Endothelial cell of umbilical vein (primary cell): ENCODE measurements at regions not wholly inside any gene's neighbourhood (a gene's known extent, or its start where the extent isn't known, plus 50 kb on each side); places are given as distances from the start of the nearest gene placed in this dataset.

ENCODE experiments used
- BruUV-seq: library from RNA; stranded (reverse); fragments of 400-500 nt; replicated peaks from 2 replicates; lab custom pipeline; 2021; lab: Mats Ljungman, UMichigan
- CTCF ChIA-PET: fragments of 300-600, 350-600 bp; sonication (Branson Sonifier 250); formaldehyde crosslinking; loops from one replicate; lab custom pipeline; 2021; ENCODE audit warnings: antibody characterized with exemption, inconsistent platforms; lab: Charles Lee
- POLR2A ChIA-PET: fragments of 300-600, 350-600 bp; sonication (Branson Sonifier 250); formaldehyde crosslinking; loops from one replicate; lab custom pipeline; 2021; ENCODE audit warnings: antibody characterized with exemption, inconsistent platforms; lab: Charles Lee
- DNase-seq: peaks from one replicate; pipeline ENCODE4 v3.0.0-alpha.2; 2011; ENCODE audit warnings: low read depth, low spot score
- FAIRE-seq: peaks from 2 replicates; lab custom pipeline; 2011; peaks lifted over from hg19 to GRCh38; lab: Jason Lieb, UNC
- H2AFZ ChIP-seq: 2 replicates; pipeline ENCODE4 v1.6.0; 2012; ENCODE audit warnings: low read depth, low read length, control low read depth, inconsistent platforms
- H3K27ac ChIP-seq: 2 replicates; pipeline ENCODE4 v1.5.1; 2011; ENCODE audit warnings: low read depth, mild to moderate bottlenecking, control low read depth, low read length, moderate library complexity; ENCODE audit not compliant: insufficient read depth
- H3K27me3 ChIP-seq, 2 experiments: 2 replicates each; pipeline versions ENCODE4 v1.6.0 to v1.6.1; 2011; ENCODE audit warnings: low read length in 2 of 2, mixed read lengths in 1 of 2; ENCODE audit not compliant: control insufficient read depth in 2 of 2, insufficient read depth in 2 of 2
- H3K36me3 ChIP-seq, 2 experiments: 2 replicates in 1 of 2; 3 replicates in 1 of 2; pipeline ENCODE4 v1.5.1; 2011; ENCODE audit warnings: low read length in 2 of 2, mild to moderate bottlenecking in 1 of 2, moderate library complexity in 1 of 2; ENCODE audit not compliant: control insufficient read depth in 2 of 2, insufficient read depth in 2 of 2; ENCODE audit errors: extremely low read depth in 1 of 2
- H3K4me1 ChIP-seq: 3 replicates; pipeline ENCODE4 v1.5.1; 2011; ENCODE audit warnings: mild to moderate bottlenecking, low read length; ENCODE audit not compliant: control insufficient read depth, insufficient read depth; ENCODE audit errors: extremely low read depth
- H3K4me2 ChIP-seq: 2 replicates; pipeline ENCODE4 v1.6.1; 2011; ENCODE audit warnings: low read length, control low read depth, mixed read lengths; ENCODE audit not compliant: insufficient read depth
- H3K4me3 ChIP-seq, 3 experiments: fragments of 200-600 bp in 1 of 3; sonication (generic), shearing (Covaris generic) in 1 of 3; replicated peaks in 1 of 3; 2 replicates each; pipeline ENCODE4 v1.5.1; 2011 to 2016; ENCODE audit warnings: control low read depth in 3 of 3, low read length in 3 of 3, mild to moderate bottlenecking in 2 of 3, inconsistent platforms in 1 of 3, low read depth in 1 of 3, moderate library complexity in 1 of 3; ENCODE audit not compliant: insufficient read depth in 1 of 3
- H3K79me2 ChIP-seq: 2 replicates; pipeline ENCODE4 v1.6.0; 2012; ENCODE audit warnings: low read length, inconsistent platforms; ENCODE audit not compliant: control insufficient read depth, insufficient read depth
- H3K9ac ChIP-seq: replicated peaks from 2 replicates; pipeline ENCODE3; 2011; ENCODE audit warnings: low read length, control low read depth; ENCODE audit not compliant: insufficient read depth; ENCODE audit errors: extremely low read depth
- H3K9me1 ChIP-seq: replicated peaks from 3 replicates; pipeline ENCODE4 v1.6.0; 2011; ENCODE audit warnings: mild to moderate bottlenecking, low read length; ENCODE audit not compliant: control insufficient read depth, insufficient read depth; ENCODE audit errors: extremely low read depth
- H3K9me3 ChIP-seq: replicated peaks from 2 replicates; pipeline ENCODE4 v1.5.1; 2012; ENCODE audit warnings: low read length, inconsistent platforms; ENCODE audit not compliant: control insufficient read depth, insufficient read depth
- H4K20me1 ChIP-seq: replicated peaks from 2 replicates; pipeline ENCODE3; 2011; ENCODE audit warnings: mild to moderate bottlenecking, low read length; ENCODE audit not compliant: control insufficient read depth, insufficient read depth; ENCODE audit errors: extremely low read depth
- CTCF ChIP-seq, 2 donors: IDR thresholded peaks; 1 replicate in 1 of 2; 2 replicates in 1 of 2; pipeline ENCODE4 v1.5.1; 2011; ENCODE audit warnings: low read length in 2 of 2, mild to moderate bottlenecking in 2 of 2, moderate library complexity in 2 of 2, control low read depth in 1 of 2, inconsistent platforms in 1 of 2, low read depth in 1 of 2; ENCODE audit not compliant: insufficient read depth in 1 of 2; ENCODE audit errors: extremely low read depth in 1 of 2
- EZH2 ChIP-seq: IDR thresholded peaks from 2 replicates; pipeline ENCODE4 v1.6.1; 2012; ENCODE audit warnings: borderline replicate concordance, low read depth, mild to moderate bottlenecking, moderate library complexity, low read length, inconsistent platforms; ENCODE audit not compliant: severe bottlenecking
- FOS ChIP-seq: IDR thresholded peaks from 2 replicates; pipeline ENCODE4 v1.6.1; 2011; ENCODE audit warnings: mild to moderate bottlenecking, low read length, moderate library complexity, borderline replicate concordance; ENCODE audit not compliant: insufficient read depth
- GATA2 ChIP-seq: IDR thresholded peaks from 2 replicates; pipeline ENCODE4 v1.7.0; 2011; ENCODE audit warnings: low read depth, mild to moderate bottlenecking, moderate library complexity, mixed read lengths, low read length; ENCODE audit not compliant: insufficient read length, insufficient read depth
- JUN ChIP-seq: IDR thresholded peaks from 2 replicates; pipeline ENCODE4 v1.6.1; 2011; ENCODE audit warnings: borderline replicate concordance, low read depth; ENCODE audit not compliant: insufficient read length, insufficient read depth
- MYC ChIP-seq: IDR thresholded peaks from one replicate; pipeline ENCODE4 v1.6.1; 2011; ENCODE audit warnings: mild to moderate bottlenecking, low read depth, low read length
- POLR2A ChIP-seq: IDR thresholded peaks from 2 replicates; pipeline ENCODE4 v1.6.1; 2012; ENCODE audit warnings: low read depth, mild to moderate bottlenecking, control low read depth, low read length
- POLR2AphosphoS5 ChIP-seq: IDR thresholded peaks from 2 replicates; pipeline ENCODE4 v1.6.1; 2012; ENCODE audit warnings: low read depth, mild to moderate bottlenecking, control low read depth, low read length, moderate library complexity; ENCODE audit not compliant: insufficient read depth
- dilution Hi-C: fragments of 300-500 bp; cut with MboI; formaldehyde crosslinking; loops from one replicate; pipeline ENCODE4 v1.15.0; 2019; ENCODE audit warnings: low sequenced_read_pairs; ENCODE audit not compliant: extremely low pct_ligation_motif_present
- intact Hi-C: fragments of 100-400 bp; cut with micrococcal nuclease; formaldehyde crosslinking; loops from one replicate; pipeline ENCODE4 v1.10.0; 2022
- TF ChIP-seq, protein P1 (sequence below): IDR thresholded peaks from 2 replicates; pipeline ENCODE4 v1.6.1; 2011; ENCODE audit not compliant: insufficient read depth, insufficient read length

DNA sequence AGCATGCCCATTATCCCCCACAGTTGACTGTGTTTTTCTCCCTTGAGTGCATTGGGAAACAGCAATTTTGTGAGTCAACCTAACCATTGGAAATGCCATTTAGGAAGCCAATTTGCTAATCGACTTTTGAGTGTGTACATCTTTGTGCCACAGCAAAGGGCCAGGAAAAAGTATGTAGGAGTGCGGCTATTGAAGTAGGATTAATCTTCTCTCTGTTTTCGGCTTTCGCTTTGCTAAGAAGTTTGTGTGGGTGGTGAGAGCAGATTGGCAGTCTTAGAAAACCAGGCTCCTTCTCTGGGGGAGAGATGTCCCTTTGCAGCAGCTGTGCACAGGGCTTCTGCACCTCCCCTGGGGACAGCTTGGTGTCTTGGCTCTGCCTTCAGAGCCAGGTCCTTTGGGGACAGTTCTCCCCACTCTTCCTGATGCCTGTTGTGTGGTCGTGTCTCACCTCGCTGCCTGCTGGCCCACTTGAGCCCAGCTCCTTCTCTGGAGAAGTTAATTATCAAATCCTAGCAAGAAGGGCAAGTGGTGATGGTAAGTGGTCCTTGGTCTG lies 74.5 kb downstream of the GEMIN8 start:
- no peak for TF ChIP-seq POLR2A
- TF ChIP-seq, protein P1, sequence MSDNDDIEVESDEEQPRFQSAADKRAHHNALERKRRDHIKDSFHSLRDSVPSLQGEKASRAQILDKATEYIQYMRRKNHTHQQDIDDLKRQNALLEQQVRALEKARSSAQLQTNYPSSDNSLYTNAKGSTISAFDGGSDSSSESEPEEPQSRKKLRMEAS, result no peak
- TF ChIP-seq CTCF (IDR thresholded peaks at IDR 0.05; ENCODE audit: extremely low read depth in 1 of 2, insufficient read depth in 1 of 2, low read depth in 1 of 2, low read length in 2 of 2), result no peak
- no peak for TF ChIP-seq JUN
- TF ChIP-seq FOS, result no peak
- TF ChIP-seq GATA2, result no peak
- Histone ChIP-seq H3K9me1 (no peaks in the 10 kb centered on the region), H3K4me2 (no peak overlapping the region), H3K79me2 (no peaks in the 10 kb centered on the region), H3K4me1 (no peaks in the 10 kb centered on the region), H3K4me3 (no peak overlapping the region), H3K9me3 (no peaks in the 10 kb centered on the region), H3K27ac (no peak overlapping the region), H2AFZ (no peak overlapping the region), H3K36me3 (no peaks in the 10 kb centered on the region), H4K20me1 (no peaks in the 10 kb centered on the region), H3K27me3 (no peaks in the 10 kb centered on the region), H3K9ac (no peak overlapping the region)
- DNase-seq, result no peak
- POLR2A ChIA-PET, result no interaction called here
- CTCF ChIA-PET, result no interaction called here
- intact Hi-C loops, result no loop called here
- no TSS peak for BruUV-seq
- FAIRE-seq, result no peak
- dilution Hi-C loops, result no loop called here

DNA sequence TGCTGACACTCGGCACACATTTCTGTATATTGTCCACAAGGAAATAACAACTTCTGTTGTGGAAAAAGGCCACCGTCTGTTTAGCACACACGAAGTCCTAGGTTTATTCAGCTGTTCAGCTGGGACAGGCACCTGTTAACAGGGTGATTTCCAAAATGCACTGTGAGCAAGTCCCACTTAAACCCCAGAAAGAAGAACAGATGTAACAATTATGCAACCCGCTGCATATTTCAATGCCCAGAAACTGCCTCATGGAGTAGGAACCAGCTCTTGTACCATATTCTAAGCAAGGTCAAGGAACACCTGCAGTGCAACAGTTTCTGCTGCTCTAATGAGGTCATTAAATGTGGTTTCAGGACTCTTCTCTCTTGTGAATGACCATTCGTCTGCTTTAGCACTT lies 77.1 kb downstream of the GEMIN8 start:
- H3K36me3 ChIP-seq, result no peaks in the 10 kb centered on the region
- no peaks in the 10 kb centered on the region for H3K9me1 ChIP-seq
- H3K4me3 ChIP-seq, result no peak overlapping the region
- no peak overlapping the region for H3K9ac ChIP-seq
- ChIA-PET CTCF (no interaction called here), POLR2A (no interaction called here)
- BruUV-seq, result no TSS peak
- intact Hi-C loops (no loop called here), dilution Hi-C loops (no loop called here)
- no peak for DNase-seq
- TF ChIP-seq POLR2AphosphoS5 (no peak), JUN (no peak), POLR2A (no peak), EZH2 (no peak), FOS (no peak), CTCF (IDR thresholded peaks at IDR 0.05; ENCODE audit: extremely low read depth in 1 of 2, insufficient read depth in 1 of 2, low read depth in 1 of 2, low read length in 2 of 2) (no peak), MYC (no peak), GATA2 (no peak)
- TF ChIP-seq, protein P1, result no peak
- no peaks in the 10 kb centered on the region for H3K4me1 ChIP-seq
- no peak for FAIRE-seq
- H3K4me2 ChIP-seq, result no peak overlapping the region
- no peaks in the 10 kb centered on the region for H3K27me3 ChIP-seq
- H3K79me2 ChIP-seq, result no peaks in the 10 kb centered on the region
- H2AFZ ChIP-seq, result no peak overlapping the region
- no peak overlapping the region for H3K27ac ChIP-seq
- H3K9me3 ChIP-seq, result no peaks in the 10 kb centered on the region
- H4K20me1 ChIP-seq, result no peaks in the 10 kb centered on the region
